Activated CD8-positive, alpha-beta T cell treated with anti-CD3 and anti-CD28 coated beads, Interleukin-2, amount 10 ng/mL, durations not matched to agents 7 days and 5 days (primary cell): ENCODE measurements at regions not wholly inside any gene's neighbourhood (a gene's known extent, or its start where the extent isn't known, plus 50 kb on each side); places are given as distances from the start of the nearest gene placed in this dataset.

Experiments
- ATAC-seq: fragments of 150-1000 bp; cut with Tn5 transposase; one replicate; pipeline ENCODE4 v1.10.0; 2021; ENCODE audit warnings: moderate library complexity
- CTCF ChIA-PET: fragments of 350-600 bp; sonication (Branson Sonifier 250); formaldehyde crosslinking; loops from one replicate; lab custom pipeline; 2021; ENCODE audit warnings: antibody characterized with exemption; lab: Charles Lee
- POLR2A ChIA-PET: fragments of 350-600 bp; sonication (Branson Sonifier 250); formaldehyde crosslinking; loops from one replicate; lab custom pipeline; 2021; ENCODE audit warnings: antibody characterized with exemption; lab: Charles Lee
- DNase-seq: peaks from one replicate; pipeline ENCODE4 v3.0.0-alpha.2; 2020
- H3K27ac Mint-ChIP-seq: one replicate; pipeline ENCODE4 v1.8.0; 2021; ENCODE audit warnings: mild to moderate bottlenecking, mixed read lengths
- H3K27me3 Mint-ChIP-seq: one replicate; pipeline ENCODE4 v1.8.0; 2021; ENCODE audit warnings: low read depth, mixed read lengths
- H3K36me3 Mint-ChIP-seq: one replicate; pipeline ENCODE4 v1.8.0; 2021; ENCODE audit warnings: low read depth, mixed read lengths
- H3K4me1 Mint-ChIP-seq: one replicate; pipeline ENCODE4 v1.8.0; 2021; ENCODE audit warnings: low read depth, mixed read lengths
- H3K4me3 Mint-ChIP-seq: one replicate; pipeline ENCODE4 v1.8.0; 2021; ENCODE audit warnings: mild to moderate bottlenecking, mixed read lengths
- H3K9me3 Mint-ChIP-seq: one replicate; pipeline ENCODE4 v1.8.0; 2022; ENCODE audit warnings: mixed read lengths; ENCODE audit not compliant: insufficient read depth

DNA sequence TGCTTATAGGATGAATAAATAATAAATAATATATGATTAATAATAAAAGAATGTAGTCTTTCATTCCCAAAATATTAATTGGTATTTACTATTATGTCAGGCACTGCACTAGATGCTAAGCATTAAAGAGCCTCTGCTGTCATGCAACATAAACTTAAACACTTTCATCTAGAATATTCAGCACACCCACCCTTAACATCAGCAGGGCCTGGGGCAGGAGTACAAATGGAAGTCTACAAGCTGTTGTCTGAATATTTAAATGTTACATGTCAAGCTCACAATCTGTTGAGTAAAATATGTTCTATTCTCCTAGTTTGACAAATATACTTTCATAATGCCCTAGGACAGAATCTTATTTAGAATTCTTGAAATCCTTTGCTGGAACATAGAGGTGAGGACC, 395.1 kb downstream of the EPM2A start:
- Mint-ChIP-seq H3K36me3 (no peaks in the 10 kb centered on the region), H3K27me3 (no peaks in the 10 kb centered on the region), H3K4me3 (no peak overlapping the region), H3K27ac (no peak overlapping the region), H3K9me3 (no peaks in the 10 kb centered on the region), H3K4me1 (no peaks in the 10 kb centered on the region)
- CTCF ChIA-PET = no interaction called here
- ATAC-seq (no peak), DNase-seq (no peak)
- POLR2A ChIA-PET = no interaction called here

DNA sequence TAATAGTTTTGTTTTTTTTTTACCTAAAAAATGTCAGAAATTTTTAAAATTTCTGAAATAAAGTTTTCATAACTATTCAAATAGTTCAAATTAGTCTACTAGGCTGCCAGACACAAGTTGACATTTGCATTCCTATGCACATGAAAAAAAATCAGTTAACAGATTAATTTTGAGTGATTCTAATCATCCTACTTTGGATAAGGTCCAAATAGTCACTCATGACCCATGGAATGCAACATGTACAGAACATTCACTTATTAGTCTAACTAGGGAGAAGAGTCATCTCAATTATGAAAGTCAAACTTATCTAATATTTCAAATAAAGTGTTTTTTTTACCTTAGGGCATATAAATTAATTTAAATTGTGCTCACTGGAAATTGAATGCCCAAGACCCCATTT, 390.2 kb downstream of the EPM2A start:
- DNase-seq (no peak), ATAC-seq (no peak)
- Mint-ChIP-seq H3K27me3 (peaks cover 2% of the 10 kb centered on the region), H3K4me3 (no peak overlapping the region), H3K4me1 (no peaks in the 10 kb centered on the region), H3K9me3 (no peaks in the 10 kb centered on the region), H3K27ac (no peak overlapping the region), H3K36me3 (no peaks in the 10 kb centered on the region)
- CTCF ChIA-PET = no interaction called here
- POLR2A ChIA-PET = no interaction called here

DNA sequence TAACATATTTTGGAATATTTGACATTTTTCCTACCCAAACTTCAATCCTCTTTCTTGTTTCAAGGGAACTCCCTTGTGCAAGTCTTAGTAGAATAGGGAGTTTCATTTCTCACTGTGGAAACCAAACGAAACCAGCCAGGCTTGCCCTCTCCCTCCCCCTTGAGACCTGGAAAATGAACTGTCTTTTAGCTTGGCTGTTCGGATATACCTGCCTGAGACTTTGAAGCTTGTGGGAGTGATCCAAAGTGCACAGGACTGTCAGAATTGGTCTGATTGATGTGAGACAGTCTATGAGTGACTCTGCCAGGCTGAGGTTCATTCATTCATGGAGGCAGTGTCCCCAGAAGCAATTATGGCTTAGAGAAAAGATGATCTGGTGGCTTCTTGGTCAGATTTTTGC, 388.1 kb downstream of the EPM2A start:
- Mint-ChIP-seq H3K4me3 (no peak overlapping the region), H3K4me1 (no peaks in the 10 kb centered on the region), H3K27ac (no peak overlapping the region), H3K36me3 (no peaks in the 10 kb centered on the region), H3K9me3 (no peaks in the 10 kb centered on the region), H3K27me3 (peaks cover 2% of the 10 kb centered on the region)
- ChIA-PET POLR2A (no interaction called here), CTCF (no interaction called here)
- no peak for DNase-seq
- no peak for ATAC-seq

DNA sequence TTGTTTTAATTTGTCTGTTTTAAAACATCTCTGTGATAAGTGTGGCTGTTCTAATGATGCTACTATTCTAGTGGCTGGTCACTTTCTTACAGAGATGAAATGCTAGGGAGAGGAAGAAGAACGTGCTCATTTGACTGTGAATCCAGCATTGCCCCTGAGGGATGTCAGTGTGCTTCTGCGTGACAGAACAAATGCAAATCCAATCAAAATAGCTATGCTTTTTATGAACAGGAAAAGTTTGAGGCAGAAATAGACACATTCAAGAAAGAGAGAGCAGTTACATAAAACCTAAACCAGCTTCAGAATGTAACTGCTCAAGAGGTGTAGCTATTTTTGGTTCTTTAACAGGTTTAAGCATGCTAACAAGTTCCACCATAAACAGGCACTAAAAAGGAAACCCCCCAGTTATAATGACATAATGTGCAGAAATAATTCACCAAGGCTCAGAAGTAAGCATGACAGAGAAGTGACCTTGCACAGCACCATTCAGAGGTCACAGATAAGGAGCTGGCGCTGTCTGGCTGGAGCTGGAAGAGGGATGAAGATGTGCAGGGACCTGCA, 385.3 kb downstream of the EPM2A start:
- Mint-ChIP-seq H3K27ac (no peak overlapping the region), H3K36me3 (no peaks in the 10 kb centered on the region), H3K4me1 (no peaks in the 10 kb centered on the region), H3K4me3 (no peak overlapping the region), H3K9me3 (no peaks in the 10 kb centered on the region), H3K27me3 (peaks cover 2% of the 10 kb centered on the region)
- POLR2A ChIA-PET = no interaction called here
- CTCF ChIA-PET = no interaction called here
- DNase-seq (no peak), ATAC-seq (no peak)

DNA sequence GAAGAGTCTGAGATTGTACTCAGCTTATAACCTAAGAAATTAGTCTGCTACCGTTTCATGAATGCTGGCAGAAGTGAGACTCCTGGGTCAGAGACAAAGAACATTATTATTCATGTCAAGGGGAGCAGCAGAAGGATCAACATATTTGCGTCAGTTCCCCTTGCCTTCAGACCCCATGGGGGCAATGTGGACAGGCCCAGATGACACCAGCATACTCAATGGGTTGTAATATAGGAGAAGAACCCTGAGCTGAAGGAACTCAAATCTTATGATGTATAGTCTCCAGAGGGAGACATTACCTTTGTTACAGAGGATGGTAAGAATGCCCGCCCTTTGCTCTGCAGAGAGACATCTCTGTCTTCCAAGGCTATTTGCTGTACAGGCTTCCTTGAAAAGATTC, 384.4 kb downstream of the EPM2A start:
- no peaks in the 10 kb centered on the region for H3K36me3 Mint-ChIP-seq
- no peaks in the 10 kb centered on the region for H3K4me1 Mint-ChIP-seq
- DNase-seq (no peak), ATAC-seq (no peak)
- ChIA-PET POLR2A (no interaction called here), CTCF (no interaction called here)
- H3K27me3 Mint-ChIP-seq = peaks cover 2% of the 10 kb centered on the region
- H3K27ac Mint-ChIP-seq = no peak overlapping the region
- H3K9me3 Mint-ChIP-seq = no peaks in the 10 kb centered on the region
- no peak overlapping the region for H3K4me3 Mint-ChIP-seq

DNA sequence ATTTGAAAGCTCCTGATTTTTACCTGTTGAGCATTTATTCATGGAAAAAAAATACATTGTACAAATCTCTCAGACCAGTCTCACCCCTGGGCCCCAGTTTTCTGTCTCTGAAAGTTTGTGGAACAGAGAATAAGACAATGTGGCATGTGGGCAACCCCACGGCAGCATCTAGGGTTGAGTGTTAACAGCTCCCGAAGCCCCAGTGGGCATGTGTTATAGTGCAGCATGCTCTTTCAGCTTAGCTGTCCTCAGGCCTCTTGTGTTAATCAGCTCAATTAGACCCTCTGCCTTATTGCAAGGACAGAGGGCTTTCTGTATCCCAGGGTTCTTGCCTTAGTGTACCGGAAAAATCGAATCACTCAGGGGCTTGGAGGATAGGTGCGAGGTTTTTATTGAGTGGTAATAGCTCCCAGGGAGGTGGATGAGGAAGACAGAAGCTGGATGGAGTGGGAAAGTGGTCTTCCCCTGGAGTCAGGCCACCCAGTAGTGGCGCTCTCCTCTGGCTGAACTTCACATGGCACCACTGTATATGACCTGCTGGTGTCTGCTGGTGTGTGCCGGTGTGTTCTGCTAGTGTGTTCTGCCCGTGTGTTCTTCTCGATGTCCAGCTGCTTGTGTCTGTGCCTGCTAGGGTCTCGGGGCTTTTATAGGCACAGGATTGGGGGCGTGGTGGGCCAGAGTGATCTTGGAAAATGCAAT, 382.8 kb downstream of the EPM2A start:
- H3K9me3 Mint-ChIP-seq = no peaks in the 10 kb centered on the region
- ChIA-PET CTCF (no interaction called here), POLR2A (no interaction called here)
- H3K27ac Mint-ChIP-seq = no peak overlapping the region
- H3K4me3 Mint-ChIP-seq = no peak overlapping the region
- H3K4me1 Mint-ChIP-seq = no peaks in the 10 kb centered on the region
- DNase-seq = no peak
- no peaks in the 10 kb centered on the region for H3K36me3 Mint-ChIP-seq
- peaks cover 2% of the 10 kb centered on the region for H3K27me3 Mint-ChIP-seq
- ATAC-seq = no peak

DNA sequence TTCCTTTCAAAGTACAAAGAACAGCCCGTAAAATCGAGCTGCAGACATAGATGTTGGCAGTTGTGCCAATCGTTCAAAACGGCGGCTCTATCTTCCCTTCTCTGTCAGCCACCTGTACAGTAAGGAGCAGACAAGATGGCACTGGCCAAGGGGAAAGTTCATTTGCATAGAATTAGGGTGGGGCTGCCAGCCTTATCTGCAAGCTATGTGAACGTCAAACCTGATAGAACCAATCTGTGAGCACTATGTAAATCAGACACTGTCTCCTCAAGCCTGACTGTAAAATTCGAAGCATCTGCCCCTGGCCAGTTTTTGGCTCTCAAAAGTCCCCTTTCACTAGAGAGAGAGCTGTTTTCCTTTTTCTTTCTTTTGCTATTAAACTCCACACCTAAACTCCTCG, 374.5 kb downstream of the EPM2A start:
- Mint-ChIP-seq H3K4me1 (no peaks in the 10 kb centered on the region), H3K27ac (no peak overlapping the region), H3K36me3 (no peaks in the 10 kb centered on the region), H3K9me3 (no peaks in the 10 kb centered on the region), H3K4me3 (no peak overlapping the region), H3K27me3 (peaks cover 2% of the 10 kb centered on the region)
- no peak for DNase-seq
- ChIA-PET POLR2A (no interaction called here), CTCF (no interaction called here)
- no peak for ATAC-seq

DNA sequence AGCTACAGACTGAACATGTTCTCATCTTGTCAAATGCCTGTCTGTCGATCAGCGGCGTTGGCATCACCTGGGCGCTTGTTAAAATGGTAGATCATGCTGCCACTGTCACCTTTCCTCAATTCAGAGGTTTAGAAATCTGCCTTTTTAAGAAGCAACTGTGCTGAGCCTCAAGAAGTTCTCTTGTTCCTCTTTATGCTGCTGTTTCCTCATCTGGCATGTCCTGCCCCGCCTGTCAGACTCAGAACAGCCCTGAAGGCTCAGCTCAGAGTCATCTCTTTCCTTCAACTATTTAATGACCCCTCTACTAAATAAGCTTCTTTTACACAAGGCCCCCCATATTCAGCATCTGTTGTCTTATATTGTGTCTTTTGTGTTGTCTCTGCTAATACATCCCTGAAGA, 368.2 kb downstream of the EPM2A start:
- H3K9me3 Mint-ChIP-seq = no peaks in the 10 kb centered on the region
- no peak overlapping the region for H3K4me3 Mint-ChIP-seq
- no peak for ATAC-seq
- no peak overlapping the region for H3K27ac Mint-ChIP-seq
- ChIA-PET POLR2A (no interaction called here), CTCF (no interaction called here)
- no peaks in the 10 kb centered on the region for H3K36me3 Mint-ChIP-seq
- peaks cover 2% of the 10 kb centered on the region for H3K27me3 Mint-ChIP-seq
- no peak for DNase-seq
- peaks cover 3% of the 10 kb centered on the region for H3K4me1 Mint-ChIP-seq

DNA sequence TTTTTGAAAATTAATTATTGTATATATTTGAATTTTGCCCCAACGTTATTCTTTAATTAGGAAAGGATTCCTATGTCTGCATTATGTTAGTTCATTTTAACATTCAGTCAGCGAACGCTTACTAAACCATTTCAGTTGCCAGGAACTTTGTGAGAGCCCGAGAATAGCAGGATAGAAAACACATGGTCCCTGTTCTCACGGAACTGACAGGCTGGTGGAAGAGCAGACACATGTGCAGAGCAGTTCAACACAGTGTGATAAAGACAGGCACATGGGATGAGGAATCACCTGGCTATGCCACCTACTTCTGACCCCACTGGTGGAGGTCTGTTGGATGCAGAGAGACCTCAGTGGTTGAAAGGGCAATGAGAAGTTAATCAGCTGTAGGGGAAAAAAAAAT, 367.2 kb downstream of the EPM2A start:
- ATAC-seq (no peak), DNase-seq (no peak)
- peaks cover 3% of the 10 kb centered on the region for H3K4me1 Mint-ChIP-seq
- peaks cover 2% of the 10 kb centered on the region for H3K27me3 Mint-ChIP-seq
- no peaks in the 10 kb centered on the region for H3K9me3 Mint-ChIP-seq
- POLR2A ChIA-PET = no interaction called here
- H3K4me3 Mint-ChIP-seq = no peak overlapping the region
- no peak overlapping the region for H3K27ac Mint-ChIP-seq
- H3K36me3 Mint-ChIP-seq = no peaks in the 10 kb centered on the region
- CTCF ChIA-PET = no interaction called here

DNA sequence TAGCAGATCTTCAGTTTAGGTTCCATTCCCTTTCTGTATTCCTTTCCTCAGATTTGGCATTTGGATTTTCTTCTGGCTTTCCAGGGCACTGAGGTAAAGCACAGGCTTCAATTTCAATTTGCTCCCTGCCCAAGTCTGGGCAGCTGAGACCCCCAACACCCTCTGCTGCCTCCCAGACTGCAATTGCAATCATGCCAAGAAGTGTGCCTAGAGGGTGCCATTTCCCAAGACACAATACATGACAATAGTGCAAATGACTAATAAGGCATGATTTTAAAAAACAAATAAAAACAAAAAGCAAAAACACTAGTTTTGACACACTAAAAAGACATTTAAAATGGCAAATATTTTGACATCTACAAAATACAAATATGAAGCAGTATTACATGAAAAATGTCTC, 364.8 kb downstream of the EPM2A start:
- no peaks in the 10 kb centered on the region for H3K36me3 Mint-ChIP-seq

DNA sequence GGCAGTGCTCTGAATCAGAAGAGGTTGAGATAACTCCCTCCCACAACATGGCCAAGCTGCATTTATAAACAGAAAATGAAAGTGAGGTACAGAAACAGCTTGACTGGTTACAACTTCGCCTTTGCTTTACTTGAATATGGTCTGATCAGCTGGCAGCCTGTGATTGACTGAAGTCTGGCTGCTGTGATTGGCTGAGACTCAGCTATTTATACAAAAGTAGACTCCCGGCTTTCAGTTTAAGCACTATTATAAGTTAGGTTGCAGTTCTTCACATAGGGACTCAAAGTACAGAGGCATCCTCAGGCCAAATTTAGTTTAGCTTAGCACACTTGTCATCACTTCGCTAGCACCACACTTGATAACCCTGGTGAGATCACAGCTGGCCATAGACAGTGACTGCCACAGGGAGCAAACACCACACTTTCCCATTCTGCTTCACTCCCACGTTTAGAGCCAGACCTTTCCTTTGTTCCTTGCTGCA, 362.6 kb downstream of the EPM2A start:
- CTCF ChIA-PET = interaction anchor here (1.2 kb wide), 1 partner anchor 261 kb away, joined by 4 read pairs; no protein-coding TSS in a partner anchor

More for the DNA sequence above, 364.8 kb downstream of the EPM2A start:
- H3K27me3 Mint-ChIP-seq = no peaks in the 10 kb centered on the region
- H3K4me3 Mint-ChIP-seq = no peak overlapping the region
- ChIA-PET POLR2A (no interaction called here), CTCF (no interaction called here)
- no peak for ATAC-seq
- H3K9me3 Mint-ChIP-seq = no peaks in the 10 kb centered on the region
- no peak overlapping the region for H3K27ac Mint-ChIP-seq
- peaks cover 3% of the 10 kb centered on the region for H3K4me1 Mint-ChIP-seq
- DNase-seq = no peak

DNA sequence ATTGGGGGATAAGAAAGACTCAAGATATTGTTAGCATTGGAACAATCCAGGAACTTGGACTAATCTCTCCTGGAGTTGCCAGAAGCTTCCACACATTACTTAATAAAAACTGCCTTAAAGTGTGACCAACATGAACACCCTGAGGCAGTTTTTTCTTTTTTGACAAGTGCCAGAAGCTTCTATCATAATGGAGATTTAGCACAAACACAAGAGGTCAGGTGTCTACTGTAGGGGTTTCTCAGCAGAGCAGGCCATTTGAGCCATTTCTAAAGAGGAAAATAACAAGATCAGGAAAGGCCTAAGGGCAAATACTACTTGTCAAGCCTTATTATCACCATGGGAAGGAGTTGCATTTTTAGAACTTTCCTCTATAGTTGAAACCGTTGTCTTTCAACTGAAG, 361.5 kb downstream of the EPM2A start:
- ChIA-PET POLR2A (no interaction called here), CTCF (no interaction called here)
- H3K9me3 Mint-ChIP-seq = no peaks in the 10 kb centered on the region
- H3K27ac Mint-ChIP-seq = no peak overlapping the region
- no peaks in the 10 kb centered on the region for H3K36me3 Mint-ChIP-seq
- H3K4me3 Mint-ChIP-seq = no peak overlapping the region
- H3K4me1 Mint-ChIP-seq = peaks cover 3% of the 10 kb centered on the region
- DNase-seq (no peak), ATAC-seq (no peak)
- no peaks in the 10 kb centered on the region for H3K27me3 Mint-ChIP-seq

More for the DNA sequence above, 362.6 kb downstream of the EPM2A start:
- H3K27ac Mint-ChIP-seq = no peak overlapping the region
- POLR2A ChIA-PET = no interaction called here
- ATAC-seq (peak; percentile 57), DNase-seq (peak; percentile 23)
- peaks cover 3% of the 10 kb centered on the region for H3K4me1 Mint-ChIP-seq
- H3K9me3 Mint-ChIP-seq = no peaks in the 10 kb centered on the region
- no peaks in the 10 kb centered on the region for H3K27me3 Mint-ChIP-seq
- peak overlapping the region; percentile 26 for H3K4me3 Mint-ChIP-seq
- no peaks in the 10 kb centered on the region for H3K36me3 Mint-ChIP-seq
